RWPE2 (cell line): ENCODE measurements at regions not wholly inside any gene's neighbourhood (a gene's known extent, or its start where the extent isn't known, plus 50 kb on each side); places are given as distances from the start of the nearest gene placed in this dataset.
A peak's percentile ranks its signal among the peaks of the same experiment; 100 is the strongest.

Source experiments
- ATAC-seq: fragments of 200-7000 bp; cut with Tn5 transposase; 3 replicates; pipeline ENCODE4 v1.9.1; 2021; ENCODE audit warnings: low read depth
- DNase-seq: peaks from one replicate; pipeline ENCODE4 v3.0.0-alpha.2; 2020; ENCODE audit warnings: low spot score
- H3K27ac ChIP-seq: fragments of 450-650 bp; 2 replicates; pipeline ENCODE4 v1.5.1; 2017; ENCODE audit warnings: mild to moderate bottlenecking; ENCODE audit not compliant: poor library complexity, severe bottlenecking
- H3K27me3 ChIP-seq: fragments of 250-450 bp; sonication (Bioruptor Pico); 2 replicates; pipeline ENCODE4 v1.5.1; 2021; ENCODE audit warnings: mild to moderate bottlenecking, moderate library complexity; ENCODE audit not compliant: insufficient read depth, poor library complexity, severe bottlenecking
- H3K36me3 ChIP-seq: fragments of 250-450 bp; sonication (Bioruptor Pico); 2 replicates; pipeline ENCODE4 v1.5.1; 2020; ENCODE audit warnings: low read depth, mild to moderate bottlenecking, moderate library complexity
- H3K4me1 ChIP-seq: fragments of 250-450 bp; sonication (Bioruptor Pico); 2 replicates; pipeline ENCODE4 v1.5.1; 2021; ENCODE audit warnings: mild to moderate bottlenecking, moderate library complexity; ENCODE audit not compliant: insufficient read depth, poor library complexity, severe bottlenecking
- H3K4me3 ChIP-seq: fragments of 250-450 bp; sonication (Bioruptor Pico); 2 replicates; pipeline ENCODE4 v1.5.1; 2021; ENCODE audit warnings: mild to moderate bottlenecking, moderate library complexity; ENCODE audit not compliant: severe bottlenecking
- H3K9me3 ChIP-seq: fragments of 250-450 bp; sonication (Bioruptor Pico); 2 replicates; pipeline ENCODE4 v1.5.1; 2021; ENCODE audit warnings: mild to moderate bottlenecking, moderate library complexity; ENCODE audit not compliant: severe bottlenecking
- CTCF ChIP-seq: fragments of 450-650 bp; IDR thresholded peaks from one replicate; pipeline ENCODE4 v1.5.1; 2017; ENCODE audit warnings: mild to moderate bottlenecking, moderate library complexity; ENCODE audit not compliant: poor library complexity, severe bottlenecking

DNA sequence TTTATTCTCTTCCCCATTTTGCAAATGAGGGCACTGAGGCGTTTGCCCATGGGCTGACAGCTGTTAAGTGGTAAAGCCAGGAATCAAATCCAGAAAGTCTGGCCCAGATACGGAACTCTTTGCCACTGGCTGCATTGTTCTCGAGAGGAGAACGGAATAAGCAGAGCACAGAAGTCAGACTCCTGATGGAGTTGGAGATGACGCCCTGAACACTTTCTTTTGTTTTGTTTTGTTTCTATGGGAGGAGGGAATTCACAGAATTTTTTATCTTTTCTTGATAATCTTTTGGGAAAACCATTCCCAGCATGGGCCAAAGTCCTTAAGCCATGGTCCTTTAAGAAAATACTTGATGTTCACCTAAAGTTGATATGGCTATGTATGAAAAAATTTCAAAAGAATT, 322.2 kb downstream of the RDH14 start:
- Histone ChIP-seq H3K36me3 (no peaks in the 10 kb centered on the region), H3K4me3 (no peak overlapping the region), H3K4me1 (peaks cover 3% of the 10 kb centered on the region), H3K27me3 (no peaks in the 10 kb centered on the region), H3K27ac (no peak overlapping the region), H3K9me3 (no peaks in the 10 kb centered on the region)
- ATAC-seq = no peak
- no peak for DNase-seq
- TF ChIP-seq CTCF = no peak

DNA sequence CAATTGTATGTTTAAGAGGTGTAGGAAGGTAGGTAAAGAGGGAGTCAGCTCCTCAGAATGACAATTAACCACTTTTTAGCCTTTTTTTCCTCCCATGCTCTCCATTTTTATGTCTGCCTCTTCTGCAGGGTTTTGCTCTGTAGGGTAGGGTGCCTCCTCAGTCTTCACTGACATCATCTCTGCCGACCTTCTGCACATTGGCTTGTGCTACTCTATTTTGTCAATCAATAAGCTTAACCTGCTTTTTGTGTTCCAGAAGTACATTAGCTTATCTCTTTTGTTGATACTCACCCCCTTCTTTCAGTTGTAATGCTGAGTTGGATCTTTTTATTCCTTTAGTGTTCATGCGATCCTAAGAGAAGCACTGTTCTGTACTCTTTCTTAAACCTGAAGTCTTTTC, 323.2 kb downstream of the RDH14 start:
- TF ChIP-seq CTCF = no peak
- Histone ChIP-seq H3K27ac (no peak overlapping the region), H3K4me1 (peaks cover 9% of the 10 kb centered on the region), H3K4me3 (no peak overlapping the region), H3K9me3 (no peaks in the 10 kb centered on the region), H3K27me3 (no peaks in the 10 kb centered on the region), H3K36me3 (no peaks in the 10 kb centered on the region)
- no peak for ATAC-seq
- DNase-seq = no peak

DNA sequence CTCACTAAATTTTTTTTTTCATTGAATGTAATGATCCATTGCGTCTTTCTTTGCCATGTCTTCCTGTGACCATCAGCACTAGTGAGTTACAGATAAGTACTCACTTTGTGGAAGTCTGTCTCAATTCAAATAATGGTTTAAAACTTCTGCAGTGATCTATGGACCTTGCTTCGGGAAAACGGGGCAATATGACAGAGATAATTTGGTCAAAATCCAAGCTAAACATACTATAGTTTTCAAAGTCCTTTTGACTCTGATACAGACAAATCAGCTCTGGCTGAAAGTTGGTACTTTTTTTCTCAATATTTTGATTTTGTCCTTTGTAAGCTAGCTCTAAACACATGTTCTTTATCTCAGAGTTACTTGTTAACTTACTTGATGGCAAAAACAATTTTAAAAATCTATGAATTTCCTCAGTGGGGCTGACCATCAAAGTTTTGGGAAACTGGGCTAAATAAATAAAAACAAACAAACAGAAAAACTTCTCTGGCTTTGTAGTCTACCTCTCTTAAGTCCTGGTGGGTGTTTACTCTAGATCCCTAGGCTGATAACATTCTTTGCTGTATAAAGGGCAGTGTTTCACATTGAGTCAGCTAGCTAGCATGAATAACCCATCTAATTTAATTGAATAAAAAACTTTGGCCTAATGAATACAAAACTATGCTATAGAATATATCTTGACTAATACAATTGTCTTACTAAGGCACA, 327.6 kb downstream of the RDH14 start:
- Histone ChIP-seq H3K4me1 (peaks cover 9% of the 10 kb centered on the region), H3K27ac (no peak overlapping the region), H3K9me3 (peaks cover 2% of the 10 kb centered on the region), H3K4me3 (no peak overlapping the region), H3K36me3 (no peaks in the 10 kb centered on the region), H3K27me3 (no peaks in the 10 kb centered on the region)
- DNase-seq = no peak
- TF ChIP-seq CTCF = no peak
- ATAC-seq = peak; percentile 86

GRCh38 chr2:18230668-18231067, 329.8 kb downstream of the RDH14 start:
- no peak for ATAC-seq
- TF ChIP-seq CTCF = no peak
- H3K27ac ChIP-seq = no peak overlapping the region
- H3K4me1 ChIP-seq = peaks cover 9% of the 10 kb centered on the region
- peaks cover 2% of the 10 kb centered on the region for H3K9me3 ChIP-seq
- DNase-seq = no peak
- no peak overlapping the region for H3K4me3 ChIP-seq
- no peaks in the 10 kb centered on the region for H3K36me3 ChIP-seq
- no peaks in the 10 kb centered on the region for H3K27me3 ChIP-seq

DNA sequence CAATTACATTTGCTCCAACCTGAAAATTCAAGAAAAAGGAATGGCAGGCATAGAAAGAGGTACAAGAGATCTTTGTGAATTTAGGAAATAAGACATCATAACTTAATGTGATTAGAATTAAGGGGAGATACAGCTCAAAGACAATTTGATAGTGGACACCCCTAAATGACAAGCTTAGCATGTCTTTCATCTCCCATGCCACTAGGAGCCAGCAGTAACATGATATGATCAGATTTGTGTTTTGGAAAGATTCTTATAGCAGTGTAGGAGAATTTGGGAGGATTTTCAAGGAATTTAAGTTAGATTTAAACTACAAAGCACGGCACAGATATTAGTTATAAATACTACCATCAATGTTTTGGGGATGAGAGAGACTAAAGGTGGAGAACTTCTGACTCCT, 340.8 kb downstream of the RDH14 start:
- DNase-seq = no peak
- H3K36me3 ChIP-seq = no peaks in the 10 kb centered on the region
- H3K9me3 ChIP-seq = no peaks in the 10 kb centered on the region
- TF ChIP-seq CTCF = peak; percentile 38
- H3K4me1 ChIP-seq = peaks cover 18% of the 10 kb centered on the region
- no peak overlapping the region for H3K4me3 ChIP-seq
- no peak overlapping the region for H3K27ac ChIP-seq
- ATAC-seq = no peak
- no peaks in the 10 kb centered on the region for H3K27me3 ChIP-seq
